HG02870 (cell line): ENCODE measurements at regions not wholly inside any gene's neighbourhood (a gene's known extent, or its start where the extent isn't known, plus 50 kb on each side); places are given as distances from the start of the nearest gene placed in this dataset.

Experiments used
- ATAC-seq: cut with Tn5 transposase; IDR thresholded peaks from one replicate; pipeline ENCODE4 v1.9.1; 2021; ENCODE audit warnings: mild to moderate bottlenecking, moderate library complexity; ENCODE audit not compliant: unreplicated experiment

DNA sequence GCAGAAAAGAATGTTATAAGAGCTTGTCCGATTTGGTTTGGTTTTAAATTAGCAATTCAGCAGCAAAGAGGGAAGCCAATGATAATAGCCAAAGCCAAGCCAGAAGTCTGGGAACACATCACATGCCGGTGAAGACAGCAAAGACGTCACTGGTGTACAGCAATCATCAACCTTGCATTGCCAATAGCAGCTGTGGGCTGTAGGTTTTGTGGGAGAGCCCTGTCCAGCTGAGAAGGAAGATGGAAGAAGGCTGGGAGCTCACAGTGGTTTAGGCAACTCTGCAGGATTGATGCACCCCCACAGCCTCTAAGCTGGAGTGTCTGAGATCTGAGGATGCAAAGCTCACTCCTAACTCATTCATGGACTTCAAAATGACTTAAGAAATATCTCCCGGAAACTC, 338.7 kb downstream of the SIPA1L2 start:
- no peak for ATAC-seq

- ATAC-seq: no peak
Measured at GRCh38 chr1:232290570-232290969, 339.4 kb downstream of the SIPA1L2 start.

GRCh38 chr1:232287676-232288569, 342.0 kb downstream of the SIPA1L2 start:
- no peak for ATAC-seq

DNA sequence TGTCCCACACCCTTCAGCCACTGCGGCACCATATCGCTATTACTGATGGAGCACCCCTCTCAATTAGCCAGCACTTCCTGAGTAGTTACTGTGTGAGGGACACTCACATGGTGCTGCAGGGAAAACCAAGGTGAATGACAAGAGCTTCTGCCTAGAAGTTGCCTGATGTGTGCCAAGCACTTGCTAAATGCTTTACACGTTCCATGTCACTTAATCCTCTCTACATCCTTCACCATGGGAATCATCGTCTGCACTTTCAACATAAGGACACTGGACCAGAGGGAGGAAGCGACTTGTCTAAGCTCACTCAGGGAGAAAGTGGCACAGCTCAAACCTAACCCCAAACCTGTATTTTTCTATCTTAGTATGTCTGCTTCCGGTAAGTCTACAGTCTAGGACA, 344.8 kb downstream of the SIPA1L2 start:
- ATAC-seq: no peak

DNA sequence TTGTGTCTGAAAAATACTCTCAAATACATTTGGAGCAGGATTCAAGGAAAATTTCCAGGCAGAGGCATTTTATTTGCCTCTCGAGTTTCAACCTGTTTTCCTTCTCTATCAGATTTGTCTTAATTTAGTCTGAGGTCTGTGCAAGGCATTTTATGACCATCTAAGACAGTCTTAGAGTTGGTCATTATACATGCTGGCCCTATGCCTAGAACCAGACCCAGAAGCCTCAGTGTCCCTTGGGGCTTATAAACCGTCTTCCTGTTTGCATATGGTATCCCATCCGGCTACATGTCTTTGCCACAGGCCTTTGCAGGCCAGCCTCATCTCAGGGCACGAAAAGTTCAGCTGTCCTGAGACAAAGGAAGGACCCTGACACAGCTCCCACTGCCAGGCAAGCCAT, 346.1 kb downstream of the SIPA1L2 start:
- no peak for ATAC-seq

DNA sequence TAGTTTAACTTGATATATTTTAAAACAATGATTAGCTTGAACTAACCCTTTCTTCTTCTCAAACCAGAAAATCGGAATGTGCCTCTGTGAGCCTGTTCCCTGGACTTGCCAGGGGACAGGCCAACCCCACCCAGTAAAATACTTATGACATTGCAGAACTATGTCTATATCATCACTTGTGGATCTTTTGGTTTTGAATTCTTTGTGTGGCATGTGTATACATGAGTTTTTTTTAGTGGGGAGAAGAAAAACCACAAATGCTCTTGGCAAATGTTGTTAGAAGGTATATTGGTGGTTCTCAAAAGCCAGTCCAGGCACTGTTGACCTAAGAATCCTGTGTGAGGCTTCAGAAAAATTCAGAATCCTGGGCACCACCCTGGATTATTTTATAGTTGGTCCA, 347.4 kb downstream of the SIPA1L2 start:
- no peak for ATAC-seq

GRCh38 chr1:232280910-232281309, 349.0 kb downstream of the SIPA1L2 start:
- no peak for ATAC-seq

- ATAC-seq: no peak
Measured at GRCh38 chr1:232279909-232280400, 350.0 kb downstream of the SIPA1L2 start.

DNA sequence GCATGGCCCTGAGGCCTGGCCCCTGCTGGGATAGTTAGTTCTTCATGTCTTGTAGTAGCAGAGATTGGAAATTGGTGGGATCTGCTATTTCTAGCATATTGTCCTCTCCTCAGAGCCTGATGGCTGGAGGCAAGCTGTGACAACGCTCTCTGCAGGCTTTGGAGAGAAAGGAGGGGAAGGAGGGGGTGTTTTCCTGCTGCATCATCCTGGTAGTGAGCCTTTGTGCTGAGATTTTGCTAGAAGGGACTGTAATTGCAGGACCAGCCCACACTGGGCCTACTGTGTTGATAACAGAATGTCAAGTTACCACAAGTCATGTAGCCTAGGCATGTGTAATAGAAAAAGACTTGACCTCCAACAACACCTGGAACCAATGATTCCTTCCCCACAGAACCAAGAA, 351.0 kb downstream of the SIPA1L2 start:
- no peak for ATAC-seq

DNA sequence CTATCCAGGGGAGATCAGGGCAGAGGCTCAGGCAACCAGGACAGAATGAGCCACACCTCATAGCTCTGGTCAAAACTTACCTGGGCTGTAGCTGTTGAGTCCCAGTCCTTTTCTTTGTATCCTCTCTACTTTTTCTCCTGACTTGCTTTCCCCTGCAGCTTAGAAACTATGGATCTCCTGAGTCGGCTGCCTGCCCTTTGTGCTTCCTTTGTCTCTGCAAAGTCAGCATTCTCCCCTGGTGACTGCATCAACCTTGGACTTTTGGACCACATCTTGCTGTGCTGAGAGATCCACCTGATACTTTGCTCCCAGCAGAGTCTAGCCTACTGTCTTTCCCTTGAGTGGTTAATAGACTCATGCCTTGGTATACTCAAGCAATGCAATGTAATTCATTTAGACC, 353.3 kb downstream of the SIPA1L2 start:
- ATAC-seq: no peak

DNA sequence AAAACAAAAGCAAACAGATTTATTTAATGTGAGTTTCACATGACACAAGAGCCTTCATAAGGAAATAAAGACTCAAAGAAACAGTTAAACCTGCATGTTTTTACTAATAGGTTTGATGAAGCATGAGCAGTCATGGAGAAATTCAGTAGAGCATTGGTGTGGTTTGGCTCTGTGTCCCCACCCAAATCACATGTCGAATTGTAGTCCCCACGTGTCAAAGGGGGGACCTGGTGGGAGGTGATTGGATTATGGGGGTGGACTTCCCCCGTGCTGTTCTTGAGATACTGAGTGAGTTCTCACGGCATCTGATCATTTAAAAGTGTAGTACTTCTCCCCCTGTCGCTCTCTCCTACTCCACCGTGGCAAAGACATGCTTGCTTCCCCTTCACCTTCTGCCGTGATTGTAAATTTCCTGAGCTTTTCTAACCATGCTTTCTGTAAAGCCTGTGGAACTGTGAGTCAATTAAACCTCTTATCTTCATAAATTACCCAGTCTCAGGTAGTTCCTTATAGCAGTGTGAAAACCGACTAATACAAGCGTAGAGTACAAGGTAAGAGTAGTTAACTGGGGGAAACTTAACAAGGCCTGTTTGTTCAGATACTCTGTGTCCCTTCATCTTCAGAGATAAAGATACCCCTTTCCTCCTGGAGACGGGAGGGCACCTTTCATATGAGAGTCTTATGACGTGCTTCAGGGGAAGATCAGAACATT, 354.8 kb downstream of the SIPA1L2 start:
- ATAC-seq: no peak

DNA sequence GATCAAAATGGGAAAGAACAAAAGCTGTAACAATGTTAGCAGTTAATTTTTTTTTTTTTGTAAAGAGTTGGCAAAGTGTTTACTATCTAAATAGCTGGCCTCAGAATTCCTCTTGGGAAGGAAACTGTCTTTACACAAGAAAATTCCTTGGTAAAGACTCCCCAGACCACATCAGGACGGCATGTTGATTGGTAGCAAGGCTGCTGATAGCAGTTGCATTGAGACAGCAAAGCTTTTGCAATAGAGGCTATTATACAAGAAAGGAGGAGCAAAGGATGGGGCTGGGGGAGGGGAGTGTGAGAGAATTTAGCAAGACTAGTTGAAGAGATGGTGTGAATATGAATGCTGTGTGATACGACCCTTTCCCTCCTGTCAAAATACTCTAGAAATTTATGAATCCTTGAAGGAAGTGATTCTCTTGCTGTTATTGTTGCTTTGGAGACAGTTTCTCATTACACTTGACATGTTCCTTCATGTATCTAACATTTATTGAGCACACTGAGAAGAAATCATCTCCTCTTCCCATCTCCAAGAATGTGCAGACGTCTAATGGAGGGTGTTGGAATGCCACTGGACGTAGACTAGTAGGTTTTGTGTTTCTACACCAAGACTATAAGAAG, 355.6 kb downstream of the SIPA1L2 start:
- ATAC-seq: no peak

DNA sequence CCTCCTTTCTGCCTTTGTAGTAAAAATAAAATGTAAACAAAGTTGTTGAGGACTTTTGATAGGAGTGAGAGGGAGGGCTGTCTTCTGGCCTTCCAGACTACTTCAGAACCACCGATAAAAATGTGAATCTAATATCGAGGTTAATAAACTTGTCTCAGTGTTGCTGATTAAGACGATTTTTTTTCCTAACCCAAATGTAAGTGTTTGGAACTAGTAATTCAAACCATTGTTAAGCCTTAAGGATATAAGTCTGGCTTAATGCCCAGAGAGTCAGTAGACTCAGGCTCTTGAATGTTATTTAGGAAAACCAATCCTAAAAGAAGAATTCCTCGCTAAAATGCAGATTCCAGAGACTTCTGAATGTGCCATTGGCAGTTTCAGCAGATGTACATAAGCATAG, 356.9 kb downstream of the SIPA1L2 start:
- no peak for ATAC-seq

GRCh38 chr1:232271991-232272589, 357.8 kb downstream of the SIPA1L2 start:
- ATAC-seq: no peak

GRCh38 chr1:232271299-232271698, 358.6 kb downstream of the SIPA1L2 start:
- no peak for ATAC-seq

DNA sequence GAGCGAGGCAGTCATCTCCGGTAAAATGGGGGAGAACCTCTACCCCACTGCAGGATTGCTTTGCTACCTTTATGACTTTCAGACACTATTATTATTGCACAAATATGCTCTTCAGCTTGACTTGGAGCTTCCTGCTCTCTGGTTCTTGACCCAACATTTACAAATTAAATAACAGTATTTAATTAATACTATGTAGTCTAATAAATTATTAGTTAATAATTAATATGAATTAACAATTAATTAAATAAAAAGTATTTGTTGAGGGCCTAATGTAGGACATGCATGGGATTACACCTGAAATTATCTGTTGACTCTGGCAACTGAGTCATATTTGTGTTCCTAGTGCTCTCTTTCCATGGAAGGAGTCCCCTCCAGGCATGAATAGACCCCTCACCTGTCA, 359.9 kb downstream of the SIPA1L2 start:
- no peak for ATAC-seq

DNA sequence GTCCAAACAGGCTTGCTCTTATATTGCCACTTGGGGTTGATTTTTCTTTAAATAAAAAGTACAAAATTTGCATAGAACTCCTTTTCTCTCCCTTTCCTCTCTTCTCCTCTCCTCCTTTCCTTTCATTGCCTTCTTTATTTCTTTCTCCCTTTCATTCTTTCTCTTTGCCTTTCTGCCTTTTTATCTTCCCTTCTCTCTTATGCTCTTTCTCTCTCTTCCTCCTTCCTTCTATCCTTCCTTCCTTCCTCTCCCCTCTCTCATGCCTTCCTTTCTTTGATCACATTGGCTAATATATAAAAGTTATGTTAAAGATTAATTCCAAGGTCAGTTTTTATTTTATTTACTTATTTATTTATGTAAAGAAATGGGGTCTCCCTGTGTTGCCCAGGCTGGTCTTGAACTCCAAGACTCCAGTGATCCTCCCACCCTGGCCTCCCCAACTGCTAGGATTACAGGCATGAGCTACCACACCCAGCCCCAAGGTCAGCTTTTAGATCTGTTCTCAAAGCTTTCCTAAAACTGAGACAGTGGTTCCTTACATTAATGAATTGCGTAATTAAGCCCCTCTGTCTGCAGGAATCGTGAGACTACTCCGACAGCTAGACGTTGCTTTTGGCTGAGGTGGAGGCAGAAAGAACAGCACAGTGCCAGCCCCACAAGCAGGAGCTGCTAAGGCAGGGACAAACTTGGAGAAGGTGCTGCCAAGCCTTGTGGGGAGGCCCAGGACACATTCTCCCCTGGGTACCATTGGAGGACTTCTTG, 361.9 kb downstream of the SIPA1L2 start:
- no peak for ATAC-seq

- no peak for ATAC-seq
Measured at GRCh38 chr1:232267092-232267836, 362.7 kb downstream of the SIPA1L2 start.

GRCh38 chr1:232263452-232263851, 366.5 kb downstream of the SIPA1L2 start:
- no peak for ATAC-seq

GRCh38 chr1:232262991-232263390, 366.9 kb downstream of the SIPA1L2 start:
- no peak for ATAC-seq
